ENCODE measurements at regions not wholly inside any gene's neighbourhood (a gene's known extent, or its start where the extent isn't known, plus 50 kb on each side); places are given as distances from the start of the nearest gene placed in this dataset.

DNA sequence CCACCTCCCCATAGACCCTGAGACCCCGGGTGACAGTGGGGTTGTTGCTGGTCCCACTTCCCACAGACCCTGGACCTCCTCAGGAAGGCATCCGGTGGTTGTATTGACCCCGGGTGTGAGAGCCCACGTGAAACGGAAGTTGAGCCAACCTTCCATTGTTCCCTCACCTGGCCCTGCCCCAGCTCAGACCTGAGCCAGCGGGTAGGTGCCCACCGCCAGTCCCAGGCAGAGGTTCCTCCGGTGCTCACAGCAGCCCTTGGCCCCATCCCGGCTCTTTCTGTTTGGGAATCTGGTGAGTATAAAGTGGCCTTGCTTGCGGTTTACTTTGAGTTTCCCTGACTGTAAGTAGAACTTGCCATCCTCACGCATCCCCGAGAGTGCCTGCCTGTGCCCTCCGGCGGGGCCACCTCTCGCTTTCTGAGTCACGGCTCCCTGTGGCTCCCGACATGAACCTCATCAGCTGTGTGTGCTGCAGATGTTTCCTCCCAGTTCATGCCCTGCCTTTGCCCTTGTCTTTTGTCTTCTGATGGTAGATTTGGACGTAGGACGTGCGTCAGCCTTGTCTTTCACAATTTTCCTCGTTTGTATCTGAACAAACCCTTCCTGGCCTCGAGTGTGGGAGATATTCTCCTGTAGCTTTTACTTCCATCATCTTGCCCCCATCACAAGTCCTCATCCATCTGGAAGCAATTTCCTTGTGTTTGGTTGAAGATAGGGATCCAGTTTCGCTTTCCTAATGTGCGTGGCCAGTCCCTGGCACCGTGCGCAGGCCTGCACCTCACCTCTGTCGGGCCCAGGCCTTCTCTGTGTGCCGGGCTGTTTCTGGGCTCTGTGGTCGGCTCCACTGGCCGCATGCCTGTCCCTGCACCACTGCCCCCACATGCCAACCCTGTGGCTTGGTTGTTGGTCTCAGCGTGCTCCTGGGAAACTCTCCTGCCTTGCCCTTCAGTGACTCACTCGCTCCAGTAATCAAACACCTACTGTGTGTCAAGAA lies 76.0 kb downstream of the METRNL start:
- H2AFZ ChIP-seq (ENCODE audit: insufficient read depth, low read length, poor library complexity): no peak overlapping the region
- H3K9me3 ChIP-seq (ENCODE audit: insufficient read depth, low read depth, low read length): peaks cover 48% of the 10 kb centered on the region
- H3K79me2 ChIP-seq (ENCODE audit: control insufficient read depth, insufficient read depth, low read length, poor library complexity): no peaks in the 10 kb centered on the region
- H3K9ac ChIP-seq (ENCODE audit: low read length): no peak overlapping the region
- H2BK120ac ChIP-seq (ENCODE audit: insufficient read depth, low read length, poor library complexity): no peak overlapping the region
- no peak overlapping the region for H3K4ac ChIP-seq (ENCODE audit: low read depth, low read length)
- H3K79me1 ChIP-seq (ENCODE audit: low read length): no peaks in the 10 kb centered on the region
- H4K91ac ChIP-seq (ENCODE audit: low read depth, low read length): no peak overlapping the region
- no peak overlapping the region for H4K8ac ChIP-seq (ENCODE audit: low read depth, low read length)
- no peak overlapping the region for H2BK5ac ChIP-seq (ENCODE audit: low read depth, low read length, poor library complexity)
- H3K27ac ChIP-seq (ENCODE audit: low read depth, low read length): no peak overlapping the region
- H2AK5ac ChIP-seq (ENCODE audit: low read length): no peak overlapping the region
- H3K14ac ChIP-seq (ENCODE audit: low read length): no peak overlapping the region
- H3K4me3 ChIP-seq (ENCODE audit: low read depth, low read length): no peak overlapping the region
- peaks cover 3 to 8% of the 10 kb centered on the region in 2 experiments for H3K4me1 ChIP-seq (ENCODE audit: control insufficient read depth in 1 of 2, insufficient read depth in 2 of 2, low read length in 2 of 2)
- no CpG with 5 or more reads among the region's 32 CpGs for WGBS (ENCODE audit: extremely low coverage, insufficient coverage, insufficient read length)
- no peaks in the 10 kb centered on the region for H3K36me3 ChIP-seq (ENCODE audit: control insufficient read depth in 1 of 2, insufficient read depth in 2 of 2, low read length in 2 of 2)
- no peak overlapping the region for H3K18ac ChIP-seq (ENCODE audit: low read length)
- H2BK12ac ChIP-seq (ENCODE audit: low read length): no peak overlapping the region
- no peak overlapping the region for H3K23ac ChIP-seq (ENCODE audit: low read length)
- no peak overlapping the region for H4K12ac ChIP-seq (ENCODE audit: low read depth, low read length)
- peak; percentile 9 to 13 for DNase-seq
- H3K4me2 ChIP-seq (ENCODE audit: low read length): no peak overlapping the region
- H3K27me3 ChIP-seq (ENCODE audit: insufficient read depth, low read length): no peaks in the 10 kb centered on the region

- Histone ChIP-seq H4K12ac (ENCODE audit: low read depth, low read length) (no peak overlapping the region), H2AFZ (ENCODE audit: insufficient read depth, low read length, poor library complexity) (no peak overlapping the region), H4K8ac (ENCODE audit: low read depth, low read length) (no peak overlapping the region), H3K9ac (ENCODE audit: low read length) (no peak overlapping the region), H3K36me3 (ENCODE audit: control insufficient read depth in 1 of 2, insufficient read depth in 2 of 2, low read length in 2 of 2) (no peaks in the 10 kb centered on the region), H3K9me3 (ENCODE audit: insufficient read depth, low read depth, low read length) (peaks cover 52% of the 10 kb centered on the region), H2AK5ac (ENCODE audit: low read length) (no peak overlapping the region), H2BK120ac (ENCODE audit: insufficient read depth, low read length, poor library complexity) (no peak overlapping the region), H3K79me1 (ENCODE audit: low read length) (no peaks in the 10 kb centered on the region), H4K91ac (ENCODE audit: low read depth, low read length) (no peak overlapping the region), H3K79me2 (ENCODE audit: control insufficient read depth, insufficient read depth, low read length, poor library complexity) (no peaks in the 10 kb centered on the region), H3K23ac (ENCODE audit: low read length) (no peak overlapping the region), H3K4me1 (ENCODE audit: control insufficient read depth in 1 of 2, insufficient read depth in 2 of 2, low read length in 2 of 2) (peaks cover 3 to 7% of the 10 kb centered on the region in 2 experiments), H2BK12ac (ENCODE audit: low read length) (no peak overlapping the region), H3K27ac (ENCODE audit: low read depth, low read length) (no peak overlapping the region), H3K4ac (ENCODE audit: low read depth, low read length) (no peak overlapping the region), H3K4me3 (ENCODE audit: low read depth, low read length) (no peak overlapping the region), H3K18ac (ENCODE audit: low read length) (no peak overlapping the region), H3K14ac (ENCODE audit: low read length) (no peak overlapping the region), H3K27me3 (ENCODE audit: insufficient read depth, low read length) (no peaks in the 10 kb centered on the region), H3K4me2 (ENCODE audit: low read length) (no peak overlapping the region), H2BK5ac (ENCODE audit: low read depth, low read length, poor library complexity) (no peak overlapping the region)
- WGBS (ENCODE audit: extremely low coverage, insufficient coverage, insufficient read length): no CpG with 5 or more reads among the region's 11 CpGs
- no peak for DNase-seq
Measured at GRCh38 chr17:83156408-83156807, 77.0 kb downstream of the METRNL start.

DNA sequence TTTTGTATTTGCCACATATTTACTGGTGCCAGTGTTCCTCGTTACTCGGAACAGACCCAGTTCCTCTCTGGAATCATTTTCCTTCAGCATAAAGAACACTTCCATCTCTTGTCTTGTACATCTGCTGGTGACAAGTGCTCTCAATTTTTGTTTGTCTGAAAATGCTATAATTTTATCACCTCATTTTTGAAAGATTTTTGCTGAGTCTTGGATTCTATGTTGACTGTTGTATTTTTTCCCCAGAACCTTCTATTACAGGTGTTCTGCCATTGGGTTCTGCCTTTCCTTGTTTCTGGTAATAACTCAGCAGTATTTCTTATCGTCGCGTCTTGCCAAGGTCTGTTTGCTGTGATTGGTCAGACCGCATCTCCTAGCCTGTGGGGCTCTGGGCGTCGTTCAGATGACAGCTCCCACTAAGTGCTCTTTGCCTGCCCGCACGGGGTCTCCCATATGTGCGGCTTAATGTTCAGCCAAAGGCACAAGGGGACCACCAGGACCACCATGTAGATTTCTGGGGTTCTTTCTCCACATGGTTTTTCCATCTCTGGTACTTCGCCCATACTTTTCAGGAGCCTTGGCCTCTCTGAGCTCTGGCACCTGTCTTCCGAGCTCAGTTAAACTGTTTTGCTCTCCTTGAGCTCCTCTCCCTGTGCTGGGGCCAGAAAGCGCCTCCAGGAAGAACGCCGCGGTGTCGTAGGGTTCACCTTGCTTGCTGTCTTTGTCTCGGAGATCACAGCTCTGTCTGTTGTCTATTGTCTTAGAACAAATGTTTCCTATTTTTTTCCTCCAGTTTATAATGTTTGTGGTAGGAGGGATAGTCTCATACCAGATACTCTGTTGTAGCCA lies 80.0 kb downstream of the METRNL start:
- H3K79me1 ChIP-seq (ENCODE audit: low read length): no peaks in the 10 kb centered on the region
- H4K12ac ChIP-seq (ENCODE audit: low read depth, low read length): no peak overlapping the region
- no peak overlapping the region for H3K4me2 ChIP-seq (ENCODE audit: low read length)
- H3K9ac ChIP-seq (ENCODE audit: low read length): no peak overlapping the region
- H3K4me3 ChIP-seq (ENCODE audit: low read depth, low read length): no peak overlapping the region
- no peak overlapping the region for H2AK5ac ChIP-seq (ENCODE audit: low read length)
- H3K36me3 ChIP-seq (ENCODE audit: control insufficient read depth in 1 of 2, insufficient read depth in 2 of 2, low read length in 2 of 2): no peaks in the 10 kb centered on the region
- no peak overlapping the region for H3K14ac ChIP-seq (ENCODE audit: low read length)
- H3K27ac ChIP-seq (ENCODE audit: low read depth, low read length): no peak overlapping the region
- H3K9me3 ChIP-seq (ENCODE audit: insufficient read depth, low read depth, low read length): peaks cover 39% of the 10 kb centered on the region
- H4K8ac ChIP-seq (ENCODE audit: low read depth, low read length): no peak overlapping the region
- DNase-seq: no peak
- H2BK5ac ChIP-seq (ENCODE audit: low read depth, low read length, poor library complexity): no peak overlapping the region
- H3K4ac ChIP-seq (ENCODE audit: low read depth, low read length): no peak overlapping the region
- no peaks in the 10 kb centered on the region for H3K27me3 ChIP-seq (ENCODE audit: insufficient read depth, low read length)
- no peak overlapping the region for H2AFZ ChIP-seq (ENCODE audit: insufficient read depth, low read length, poor library complexity)
- H4K91ac ChIP-seq (ENCODE audit: low read depth, low read length): no peak overlapping the region
- no peaks in the 10 kb centered on the region for H3K4me1 ChIP-seq (ENCODE audit: control insufficient read depth in 1 of 2, insufficient read depth in 2 of 2, low read length in 2 of 2)
- no peak overlapping the region for H2BK12ac ChIP-seq (ENCODE audit: low read length)
- no peak overlapping the region for H2BK120ac ChIP-seq (ENCODE audit: insufficient read depth, low read length, poor library complexity)
- no CpG with 5 or more reads among the region's 19 CpGs for WGBS (ENCODE audit: extremely low coverage, insufficient coverage, insufficient read length)
- H3K79me2 ChIP-seq (ENCODE audit: control insufficient read depth, insufficient read depth, low read length, poor library complexity): no peaks in the 10 kb centered on the region
- no peak overlapping the region for H3K23ac ChIP-seq (ENCODE audit: low read length)
- H3K18ac ChIP-seq (ENCODE audit: low read length): no peak overlapping the region

- no peak overlapping the region for H3K4ac ChIP-seq (ENCODE audit: low read depth, low read length)
- no peaks in the 10 kb centered on the region for H3K79me2 ChIP-seq (ENCODE audit: control insufficient read depth, insufficient read depth, low read length, poor library complexity)
- no peak overlapping the region for H2BK12ac ChIP-seq (ENCODE audit: low read length)
- H3K18ac ChIP-seq (ENCODE audit: low read length): no peak overlapping the region
- H3K23ac ChIP-seq (ENCODE audit: low read length): no peak overlapping the region
- no peaks in the 10 kb centered on the region for H3K27me3 ChIP-seq (ENCODE audit: insufficient read depth, low read length)
- no peak overlapping the region for H2AK5ac ChIP-seq (ENCODE audit: low read length)
- no peak overlapping the region for H2AFZ ChIP-seq (ENCODE audit: insufficient read depth, low read length, poor library complexity)
- H3K79me1 ChIP-seq (ENCODE audit: low read length): no peaks in the 10 kb centered on the region
- H2BK5ac ChIP-seq (ENCODE audit: low read depth, low read length, poor library complexity): no peak overlapping the region
- H2BK120ac ChIP-seq (ENCODE audit: insufficient read depth, low read length, poor library complexity): no peak overlapping the region
- no peak overlapping the region for H3K4me3 ChIP-seq (ENCODE audit: low read depth, low read length)
- H4K12ac ChIP-seq (ENCODE audit: low read depth, low read length): no peak overlapping the region
- no peak overlapping the region for H4K91ac ChIP-seq (ENCODE audit: low read depth, low read length)
- H3K36me3 ChIP-seq (ENCODE audit: control insufficient read depth in 1 of 2, insufficient read depth in 2 of 2, low read length in 2 of 2): no peaks in the 10 kb centered on the region
- H4K8ac ChIP-seq (ENCODE audit: low read depth, low read length): no peak overlapping the region
- DNase-seq: no peak
- H3K9me3 ChIP-seq (ENCODE audit: insufficient read depth, low read depth, low read length): peaks cover 31% of the 10 kb centered on the region
- H3K27ac ChIP-seq (ENCODE audit: low read depth, low read length): no peak overlapping the region
- H3K9ac ChIP-seq (ENCODE audit: low read length): no peak overlapping the region
- WGBS (ENCODE audit: extremely low coverage, insufficient coverage, insufficient read length): no CpG with 5 or more reads among the region's 19 CpGs
- H3K4me2 ChIP-seq (ENCODE audit: low read length): no peak overlapping the region
- no peak overlapping the region for H3K14ac ChIP-seq (ENCODE audit: low read length)
- no peaks in the 10 kb centered on the region for H3K4me1 ChIP-seq (ENCODE audit: control insufficient read depth in 1 of 2, insufficient read depth in 2 of 2, low read length in 2 of 2)
Measured at GRCh38 chr17:83160443-83161297, 81.3 kb downstream of the METRNL start.
